Left ventricle myocardium inferior (tissue), 1 donor: ENCODE measurements at regions not wholly inside any gene's neighbourhood (a gene's known extent, or its start where the extent isn't known, plus 50 kb on each side); places are given as distances from the start of the nearest gene placed in this dataset.

ENCODE experiments used
- DNase-seq: peaks from one replicate; pipeline ENCODE4 v3.0.0-alpha.2; 2020
- H3K27ac ChIP-seq: fragments of 200-600 bp; replicated peaks from 2 replicates; pipeline ENCODE4 v1.8.0; 2021
- H3K27me3 ChIP-seq: fragments of 200-600 bp; 2 replicates; pipeline ENCODE4 v1.8.0; 2021; ENCODE audit warnings: low read depth
- H3K36me3 ChIP-seq: fragments of 200-600 bp; 2 replicates; pipeline ENCODE4 v1.8.0; 2021
- H3K4me1 ChIP-seq: fragments of 200-600 bp; 2 replicates; pipeline ENCODE4 v1.8.0; 2021
- H3K4me3 ChIP-seq: fragments of 200-600 bp; 2 replicates; pipeline ENCODE4 v1.8.0; 2021; ENCODE audit warnings: mild to moderate bottlenecking, moderate library complexity
- H3K9me3 ChIP-seq: fragments of 200-600 bp; replicated peaks from 2 replicates; pipeline ENCODE4 v1.8.0; 2021
- intact Hi-C: fragments of 100-400 bp; cut with micrococcal nuclease; formaldehyde crosslinking; loops from one replicate; pipeline ENCODE4 v1.11.0; 2022
- TF ChIP-seq, protein P1 (sequence below): fragments of 200-600 bp; IDR thresholded peaks from 2 replicates; pipeline ENCODE4 v1.8.0; 2021; ENCODE audit warnings: antibody characterized with exemption, mild to moderate bottlenecking, borderline replicate concordance
- donor health status: DM: no; HTN: yes; CAD: no; lungs with severe emphysema.

DNA sequence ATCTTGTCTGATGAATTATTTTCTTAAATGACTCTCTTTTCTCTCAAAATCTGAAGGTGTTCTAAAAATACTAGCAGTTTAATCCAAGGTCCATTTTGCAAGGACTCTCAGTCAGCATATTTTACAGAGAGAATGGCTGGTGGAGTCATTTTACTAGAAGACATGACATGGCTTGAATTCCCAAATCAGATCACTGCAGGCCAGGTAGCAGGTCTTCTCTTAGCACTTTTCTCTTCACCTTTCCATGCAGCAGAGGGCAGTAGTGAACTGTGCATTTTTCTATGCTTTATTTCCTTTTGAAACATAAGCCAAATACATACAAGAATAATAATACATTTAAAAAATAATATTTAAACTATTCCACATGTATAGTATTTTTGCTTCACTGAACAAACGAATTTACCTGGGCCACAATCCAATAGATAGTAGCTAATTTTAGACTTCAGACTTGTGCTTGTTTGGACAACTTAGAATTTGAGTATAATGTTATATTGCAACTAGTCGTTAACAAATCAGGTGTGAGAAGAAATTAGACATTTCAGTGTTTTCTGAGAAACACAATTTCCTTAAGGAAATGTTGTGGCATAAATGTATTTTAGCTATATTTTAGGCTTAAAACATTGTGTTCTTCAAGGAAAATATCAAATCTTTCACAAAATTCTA is 289.4 kb upstream of the DAB2 start:
- no peak for DNase-seq
- Histone ChIP-seq H3K4me3 (no peak overlapping the region), H3K36me3 (no peaks in the 10 kb centered on the region), H3K4me1 (no peaks in the 10 kb centered on the region), H3K27me3 (no peaks in the 10 kb centered on the region), H3K9me3 (no peaks in the 10 kb centered on the region), H3K27ac (peak overlapping the region; percentile 5)
- TF ChIP-seq, protein P1, sequence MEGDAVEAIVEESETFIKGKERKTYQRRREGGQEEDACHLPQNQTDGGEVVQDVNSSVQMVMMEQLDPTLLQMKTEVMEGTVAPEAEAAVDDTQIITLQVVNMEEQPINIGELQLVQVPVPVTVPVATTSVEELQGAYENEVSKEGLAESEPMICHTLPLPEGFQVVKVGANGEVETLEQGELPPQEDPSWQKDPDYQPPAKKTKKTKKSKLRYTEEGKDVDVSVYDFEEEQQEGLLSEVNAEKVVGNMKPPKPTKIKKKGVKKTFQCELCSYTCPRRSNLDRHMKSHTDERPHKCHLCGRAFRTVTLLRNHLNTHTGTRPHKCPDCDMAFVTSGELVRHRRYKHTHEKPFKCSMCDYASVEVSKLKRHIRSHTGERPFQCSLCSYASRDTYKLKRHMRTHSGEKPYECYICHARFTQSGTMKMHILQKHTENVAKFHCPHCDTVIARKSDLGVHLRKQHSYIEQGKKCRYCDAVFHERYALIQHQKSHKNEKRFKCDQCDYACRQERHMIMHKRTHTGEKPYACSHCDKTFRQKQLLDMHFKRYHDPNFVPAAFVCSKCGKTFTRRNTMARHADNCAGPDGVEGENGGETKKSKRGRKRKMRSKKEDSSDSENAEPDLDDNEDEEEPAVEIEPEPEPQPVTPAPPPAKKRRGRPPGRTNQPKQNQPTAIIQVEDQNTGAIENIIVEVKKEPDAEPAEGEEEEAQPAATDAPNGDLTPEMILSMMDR, result peak; percentile 65
- intact Hi-C loops, result no loop called here

DNA sequence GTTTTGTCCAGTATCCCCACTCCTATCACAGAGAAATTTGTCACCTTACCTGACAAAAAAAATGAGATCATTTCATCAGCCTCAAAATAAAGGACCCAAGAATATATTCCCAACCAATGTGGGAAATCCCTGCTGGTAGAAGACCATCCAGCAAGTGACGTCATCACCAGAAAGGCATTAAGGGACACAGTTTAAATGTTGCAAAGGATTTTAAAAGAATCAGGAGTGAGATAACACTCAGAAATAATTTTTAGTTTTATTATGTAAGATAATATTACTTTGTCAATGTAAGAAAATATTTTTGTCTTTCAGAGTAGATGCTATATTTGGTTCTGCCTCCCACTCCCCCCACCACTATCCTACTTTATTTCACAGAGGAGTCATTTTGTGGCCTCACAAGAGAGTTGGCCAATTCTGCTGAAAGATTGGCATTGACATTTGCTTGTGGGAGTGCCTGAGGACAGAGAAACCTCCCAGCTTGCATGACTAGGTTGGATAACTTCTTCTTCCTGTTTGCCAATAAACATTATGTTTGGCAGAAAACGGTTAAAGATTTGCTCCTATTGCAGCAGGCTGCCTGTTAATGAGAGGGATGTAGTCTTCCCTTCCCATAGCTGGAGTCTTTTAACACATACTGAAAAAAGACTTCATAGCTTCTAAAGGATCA is 288.6 kb upstream of the DAB2 start:
- Histone ChIP-seq H3K4me1 (no peaks in the 10 kb centered on the region), H3K36me3 (no peaks in the 10 kb centered on the region), H3K9me3 (no peaks in the 10 kb centered on the region), H3K4me3 (no peak overlapping the region), H3K27me3 (no peaks in the 10 kb centered on the region), H3K27ac (peak overlapping the region; percentile 5)
- TF ChIP-seq, protein P1, result no peak
- DNase-seq, result no peak
- intact Hi-C loops, result no loop called here

DNA sequence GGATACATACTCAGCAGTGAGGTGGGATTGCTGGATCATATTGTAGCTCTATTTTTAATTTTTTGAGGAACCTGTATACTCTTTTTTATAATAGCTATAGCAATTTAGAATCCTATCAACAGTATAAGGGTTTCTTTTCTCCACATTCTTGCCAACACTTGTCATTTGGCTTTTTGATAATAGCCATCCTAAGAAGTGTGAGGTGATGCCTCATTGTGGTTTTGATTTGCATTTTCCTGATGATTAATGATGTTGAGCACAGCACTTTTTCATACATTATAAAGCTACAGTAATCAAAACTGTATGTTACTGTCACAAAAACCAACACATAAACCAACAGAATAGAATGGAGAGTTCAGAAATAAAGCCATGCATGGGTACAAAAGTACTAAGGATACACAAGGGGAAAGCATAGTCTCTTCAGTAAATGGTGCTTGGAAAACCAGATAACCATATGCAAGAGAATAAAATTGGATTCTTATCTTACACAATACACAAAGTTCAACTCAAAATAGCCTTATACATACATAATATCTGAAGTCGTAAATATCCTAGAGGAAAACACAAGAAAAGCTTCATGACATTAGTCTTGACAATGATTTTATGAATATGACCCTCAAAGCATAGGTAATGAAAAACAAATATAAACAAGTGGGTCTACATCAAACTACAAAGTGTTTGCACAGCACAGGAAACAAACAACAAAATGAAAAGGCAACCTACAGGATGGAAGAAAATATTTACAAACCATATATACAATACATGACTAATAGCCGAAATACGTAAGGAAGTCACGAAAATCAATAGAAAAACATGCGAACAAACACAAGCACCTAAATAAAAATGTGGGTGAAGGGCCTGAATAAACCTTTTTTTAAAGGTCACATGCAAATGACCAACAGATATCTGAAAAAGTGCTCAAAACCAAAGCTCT is 287.8 kb upstream of the DAB2 start:
- intact Hi-C loops, result no loop called here
- no peak for DNase-seq
- TF ChIP-seq, protein P1, result no peak
- no peaks in the 10 kb centered on the region for H3K4me1 ChIP-seq
- H3K4me3 ChIP-seq, result no peak overlapping the region
- H3K36me3 ChIP-seq, result no peaks in the 10 kb centered on the region
- H3K27me3 ChIP-seq, result no peaks in the 10 kb centered on the region
- no peaks in the 10 kb centered on the region for H3K9me3 ChIP-seq
- no peak overlapping the region for H3K27ac ChIP-seq

DNA sequence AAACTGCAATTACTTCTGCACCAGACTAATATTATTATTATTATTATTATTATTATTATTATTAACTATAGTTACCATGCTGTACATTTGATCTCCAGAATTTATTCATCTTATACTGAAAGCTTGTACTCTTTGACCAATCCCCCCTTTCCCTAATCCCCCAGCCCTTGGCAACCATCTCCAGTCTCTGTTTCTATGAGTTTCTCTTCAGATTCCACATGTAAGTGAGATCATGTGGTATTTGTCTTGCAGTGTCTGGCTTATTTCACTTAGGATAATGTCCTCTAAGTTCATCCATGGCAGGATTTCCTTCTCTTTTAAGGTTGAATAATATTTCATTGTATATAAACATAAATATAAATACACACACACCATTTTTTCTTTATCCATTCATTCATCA is 287.0 kb upstream of the DAB2 start:
- DNase-seq, result no peak
- Histone ChIP-seq H3K9me3 (no peaks in the 10 kb centered on the region), H3K27me3 (no peaks in the 10 kb centered on the region), H3K36me3 (no peaks in the 10 kb centered on the region), H3K4me3 (no peak overlapping the region), H3K4me1 (no peaks in the 10 kb centered on the region), H3K27ac (no peak overlapping the region)
- intact Hi-C loops, result no loop called here
- TF ChIP-seq, protein P1, result no peak

DNA sequence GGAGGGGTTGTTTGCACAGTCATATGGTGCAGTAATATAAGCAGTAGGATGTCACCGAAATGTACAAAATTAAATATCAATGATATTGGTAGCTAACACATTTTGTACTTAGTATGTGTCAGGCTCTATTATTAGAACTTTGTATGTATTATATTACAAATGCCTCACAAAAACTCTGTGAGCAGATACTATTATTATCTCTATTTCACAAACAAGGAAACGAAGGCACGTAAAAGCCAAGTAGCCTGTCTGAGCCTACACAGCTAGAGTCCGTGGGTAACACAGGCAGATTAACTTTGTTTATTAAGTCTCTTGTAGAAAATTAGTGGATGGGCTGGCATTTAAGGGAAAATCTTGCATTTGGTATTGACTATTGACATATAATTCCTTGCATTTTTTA is 284.3 kb upstream of the DAB2 start:
- Histone ChIP-seq H3K4me1 (no peaks in the 10 kb centered on the region), H3K36me3 (no peaks in the 10 kb centered on the region), H3K27ac (no peak overlapping the region), H3K4me3 (no peak overlapping the region), H3K27me3 (no peaks in the 10 kb centered on the region), H3K9me3 (no peaks in the 10 kb centered on the region)
- no peak for DNase-seq
- TF ChIP-seq, protein P1, result no peak
- intact Hi-C loops, result no loop called here
